ENCODE measurements at regions not wholly inside any gene's neighbourhood (a gene's known extent, or its start where the extent isn't known, plus 50 kb on each side); places are given as distances from the start of the nearest gene placed in this dataset.

DNA sequence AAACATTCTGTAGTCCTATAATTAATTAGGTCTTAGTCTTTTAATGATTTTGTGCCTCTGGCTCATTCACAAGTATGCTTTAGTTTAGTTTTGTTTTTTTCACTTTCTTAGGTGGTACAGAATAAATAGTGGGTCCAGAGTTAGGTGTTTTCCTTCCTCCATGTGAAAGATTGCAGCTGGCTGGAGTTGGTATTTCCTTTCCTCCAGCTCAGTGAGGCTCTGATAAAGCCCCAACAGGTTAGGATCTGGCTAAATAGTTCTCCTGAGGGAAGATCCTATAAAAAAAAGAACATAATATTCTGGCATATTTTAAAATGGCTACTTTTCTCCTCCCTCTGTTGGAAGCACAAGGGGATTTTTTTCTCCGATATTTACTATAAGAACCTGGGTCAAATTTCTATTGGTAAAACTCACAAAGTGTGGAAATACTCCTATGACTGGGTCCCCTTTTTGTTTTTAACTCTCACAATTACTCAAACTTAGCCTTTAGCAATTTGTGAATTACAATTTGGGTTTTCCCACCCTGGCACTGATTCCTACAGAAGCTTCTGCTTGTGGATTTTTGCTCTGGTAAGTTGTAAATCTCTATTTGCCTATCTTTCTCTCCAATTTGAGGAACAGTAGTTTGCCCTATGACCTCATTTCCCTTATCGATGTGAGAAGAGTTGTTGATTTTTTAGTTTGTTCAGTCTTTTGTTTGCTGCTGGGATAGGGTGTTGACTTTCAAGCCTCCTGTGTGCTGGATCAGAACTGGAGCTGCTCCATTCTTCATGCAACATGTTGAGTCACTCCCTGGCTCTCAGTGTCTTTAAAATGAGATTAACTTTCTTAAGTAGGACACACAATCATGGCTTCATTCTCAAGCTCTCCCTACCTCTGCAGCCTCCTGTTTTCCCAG is 500.9 kb downstream of the RNF144A start:
- Mint-ChIP-seq H3K27me3 (ENCODE audit: low read depth) (no peaks in the 10 kb centered on the region), H3K4me3 (no peak overlapping the region), H3K9me3 (peaks cover 3% of the 10 kb centered on the region), H3K4me1 (ENCODE audit: low read depth) (no peaks in the 10 kb centered on the region), H3K36me3 (ENCODE audit: low read depth) (no peaks in the 10 kb centered on the region), H3K27ac (no peak overlapping the region)
- intact Hi-C loops (cut with micrococcal nuclease) = no loop called here
- DNase-seq = no peak
- CTCF ChIA-PET = interaction anchor here (2.2 kb wide), 1 partner anchor 10 kb away, joined by 8 read pairs; no protein-coding TSS in a partner anchor

GRCh38 chr2:7419186-7419585 is 502.0 kb downstream of the RNF144A start:
- Mint-ChIP-seq H3K27me3 (ENCODE audit: low read depth) (no peaks in the 10 kb centered on the region), H3K4me1 (ENCODE audit: low read depth) (no peaks in the 10 kb centered on the region), H3K9me3 (peaks cover 3% of the 10 kb centered on the region), H3K36me3 (ENCODE audit: low read depth) (no peaks in the 10 kb centered on the region), H3K27ac (no peak overlapping the region), H3K4me3 (no peak overlapping the region)
- intact Hi-C loops (cut with micrococcal nuclease) = no loop called here
- no peak for DNase-seq
- CTCF ChIA-PET = interaction anchor here (2.2 kb wide), 1 partner anchor 9 kb away, joined by 8 read pairs; no protein-coding TSS in a partner anchor

DNA sequence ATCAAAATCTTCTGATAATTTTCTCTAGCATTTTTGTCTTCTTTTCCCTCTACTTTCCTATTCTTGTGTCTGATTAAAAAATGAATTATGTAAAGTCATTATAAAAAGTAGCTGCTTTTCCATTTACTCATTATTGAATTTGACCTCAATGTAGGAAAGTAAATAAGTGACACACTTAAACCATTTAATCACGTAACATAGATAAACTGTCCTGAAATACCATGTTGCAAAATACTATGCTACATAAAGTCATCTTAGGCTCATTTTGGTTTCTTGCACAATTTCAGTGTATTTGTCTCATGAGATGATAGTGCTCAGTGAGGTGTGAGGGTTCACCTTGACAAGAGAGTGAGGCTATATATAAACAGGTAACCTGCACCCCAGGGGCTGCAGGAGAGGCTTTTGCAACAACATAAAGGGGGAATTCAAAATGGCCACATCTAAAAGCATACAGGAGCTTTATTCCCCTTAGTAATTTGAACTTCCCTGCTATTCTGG is 502.7 kb downstream of the RNF144A start:
- H3K4me1 Mint-ChIP-seq (ENCODE audit: low read depth) = no peaks in the 10 kb centered on the region
- no peaks in the 10 kb centered on the region for H3K27me3 Mint-ChIP-seq (ENCODE audit: low read depth)
- intact Hi-C loops (cut with micrococcal nuclease) = no loop called here

GRCh38 chr2:7420530-7420929 is 503.3 kb downstream of the RNF144A start:
- Mint-ChIP-seq H3K9me3 (peaks cover 3% of the 10 kb centered on the region), H3K36me3 (ENCODE audit: low read depth) (no peaks in the 10 kb centered on the region), H3K27ac (no peak overlapping the region), H3K4me3 (no peak overlapping the region), H3K4me1 (ENCODE audit: low read depth) (no peaks in the 10 kb centered on the region), H3K27me3 (ENCODE audit: low read depth) (no peaks in the 10 kb centered on the region)
- CTCF ChIA-PET = interaction anchor here (0.8 to 1.3 kb wide), 3 partner anchors 214 to 254 kb away, joined by 3 read pairs; no protein-coding TSS in a partner anchor
- intact Hi-C loops (cut with micrococcal nuclease) = no loop called here
- no peak for DNase-seq

More for the DNA sequence above, 502.7 kb downstream of the RNF144A start:
- no peaks in the 10 kb centered on the region for H3K36me3 Mint-ChIP-seq (ENCODE audit: low read depth)
- DNase-seq = no peak
- CTCF ChIA-PET = interaction anchor here (0.8 to 1.3 kb wide), 3 partner anchors 214 to 255 kb away, joined by 3 read pairs; no protein-coding TSS in a partner anchor
- H3K27ac Mint-ChIP-seq = no peak overlapping the region
- H3K9me3 Mint-ChIP-seq = peaks cover 3% of the 10 kb centered on the region
- H3K4me3 Mint-ChIP-seq = no peak overlapping the region

DNA sequence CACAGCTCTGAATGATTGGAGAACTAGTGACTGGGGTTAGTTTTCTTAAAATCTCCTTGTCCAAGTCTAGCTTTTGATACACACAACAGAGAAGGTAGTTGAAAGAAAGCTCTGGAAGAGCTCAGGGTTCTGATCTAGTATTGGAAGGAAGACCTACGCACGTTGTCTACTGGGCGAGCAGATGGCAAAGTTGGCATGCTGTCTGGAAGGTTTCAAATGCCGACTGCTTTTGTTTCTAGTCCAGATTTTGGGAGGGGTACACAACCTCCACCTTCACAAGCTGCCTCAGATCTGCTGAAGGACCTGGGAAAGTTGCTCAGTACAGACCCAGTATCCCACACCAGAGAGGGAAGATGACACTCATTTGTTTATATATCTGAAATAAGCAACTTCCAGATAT is 507.3 kb downstream of the RNF144A start:
- CTCF ChIA-PET = interaction anchor here (0.7 to 1.2 kb wide), 3 partner anchors 248 to 826 kb away, joined by 3 to 8 read pairs (median 3); no protein-coding TSS in a partner anchor

DNA sequence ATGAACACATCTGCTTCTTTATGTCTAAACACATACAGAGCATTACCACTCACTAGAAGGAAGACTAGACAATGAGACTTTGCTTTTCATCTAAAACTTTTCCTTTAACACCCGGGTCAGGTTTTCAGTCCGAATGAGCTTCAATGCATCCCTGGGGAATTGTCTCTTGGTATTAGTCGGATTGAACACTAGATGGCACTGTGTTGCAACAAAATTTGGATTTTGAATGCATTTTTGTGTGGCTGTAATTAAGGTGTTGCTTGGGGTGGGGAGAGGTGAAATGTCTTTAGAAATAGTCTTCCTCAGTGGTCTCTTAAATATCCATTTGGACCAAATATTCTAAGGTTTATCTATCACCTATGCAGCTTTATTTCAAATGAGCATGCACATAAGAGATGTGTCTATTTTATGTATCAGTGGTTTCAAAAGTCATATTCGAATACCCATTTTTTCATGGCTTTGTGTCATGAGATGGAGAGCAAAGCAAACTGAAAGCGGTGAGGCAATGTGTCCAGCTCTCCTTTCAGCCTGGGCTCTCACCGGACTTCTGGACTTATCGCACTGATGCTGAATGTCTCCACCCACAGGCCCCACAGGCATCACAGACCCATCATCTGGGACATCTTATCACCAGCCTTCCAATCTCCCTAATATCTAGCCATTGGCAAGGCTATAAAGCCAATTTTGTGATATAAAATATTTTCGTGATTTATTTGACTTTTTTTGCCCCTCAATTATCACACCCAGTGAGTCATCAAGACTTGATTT is 510.3 kb downstream of the RNF144A start:
- Mint-ChIP-seq H3K27ac (no peak overlapping the region), H3K4me3 (no peak overlapping the region), H3K27me3 (ENCODE audit: low read depth) (peaks cover 3% of the 10 kb centered on the region), H3K9me3 (peaks cover 1% of the 10 kb centered on the region), H3K4me1 (ENCODE audit: low read depth) (peaks cover 31% of the 10 kb centered on the region), H3K36me3 (ENCODE audit: low read depth) (peaks cover 1% of the 10 kb centered on the region)
- intact Hi-C loops (cut with micrococcal nuclease) = loop anchor here (1.0 to 5.0 kb wide), 7 partner anchors 245 to 1258 kb away; no protein-coding TSS in a partner anchor
- CTCF ChIA-PET = interaction anchor here (0.7 to 2.7 kb wide), 29 partner anchors 9 to 1257 kb away, joined by 3 to 24 read pairs (median 3); partner anchors contain the start of gene ID2
- DNase-seq = no peak

More for the DNA sequence above, 507.3 kb downstream of the RNF144A start:
- no peaks in the 10 kb centered on the region for H3K36me3 Mint-ChIP-seq (ENCODE audit: low read depth)
- H3K9me3 Mint-ChIP-seq = no peaks in the 10 kb centered on the region
- H3K4me1 Mint-ChIP-seq (ENCODE audit: low read depth) = peaks cover 19% of the 10 kb centered on the region
- no peak for DNase-seq
- intact Hi-C loops (cut with micrococcal nuclease) = no loop called here
- no peak overlapping the region for H3K27ac Mint-ChIP-seq
- H3K27me3 Mint-ChIP-seq (ENCODE audit: low read depth) = peaks cover under 1% of the 10 kb centered on the region
- no peak overlapping the region for H3K4me3 Mint-ChIP-seq

GRCh38 chr2:7428454-7429204 is 511.4 kb downstream of the RNF144A start:
- H3K4me3 Mint-ChIP-seq = peak overlapping the region; percentile 1
- H3K27me3 Mint-ChIP-seq (ENCODE audit: low read depth) = peaks cover 3% of the 10 kb centered on the region
- intact Hi-C loops (cut with micrococcal nuclease) = loop anchor here (2.0 to 5.0 kb wide), 4 partner anchors 312 to 979 kb away; no protein-coding TSS in a partner anchor
- peaks cover 33% of the 10 kb centered on the region for H3K4me1 Mint-ChIP-seq (ENCODE audit: low read depth)
- H3K36me3 Mint-ChIP-seq (ENCODE audit: low read depth) = peaks cover 7% of the 10 kb centered on the region
- CTCF ChIA-PET = interaction anchor here (0.6 to 2.7 kb wide), 24 partner anchors 8 to 1256 kb away, joined by 3 to 24 read pairs (median 3); no protein-coding TSS in a partner anchor
- no peak for DNase-seq
- H3K9me3 Mint-ChIP-seq = peaks cover 6% of the 10 kb centered on the region
- H3K27ac Mint-ChIP-seq = peak overlapping the region; percentile 38

- Mint-ChIP-seq H3K4me3 (peak overlapping the region; percentile 65), H3K9me3 (peaks cover 16% of the 10 kb centered on the region), H3K27ac (peak overlapping the region; percentile 86), H3K4me1 (ENCODE audit: low read depth) (peaks cover 33% of the 10 kb centered on the region), H3K27me3 (ENCODE audit: low read depth) (peaks cover 3% of the 10 kb centered on the region), H3K36me3 (ENCODE audit: low read depth) (peaks cover 14% of the 10 kb centered on the region)
- intact Hi-C loops (cut with micrococcal nuclease) = loop anchor here (1.0 to 10.0 kb wide), 7 partner anchors 138 to 1085 kb away; no protein-coding TSS in a partner anchor
- CTCF ChIA-PET = interaction anchor here (0.7 to 1.0 kb wide), 3 partner anchors 242 to 1214 kb away, joined by 3 to 4 read pairs (median 3); no protein-coding TSS in a partner anchor
- no peak for DNase-seq
Observed at GRCh38 chr2:7429733-7430132, 512.5 kb downstream of the RNF144A start.

DNA sequence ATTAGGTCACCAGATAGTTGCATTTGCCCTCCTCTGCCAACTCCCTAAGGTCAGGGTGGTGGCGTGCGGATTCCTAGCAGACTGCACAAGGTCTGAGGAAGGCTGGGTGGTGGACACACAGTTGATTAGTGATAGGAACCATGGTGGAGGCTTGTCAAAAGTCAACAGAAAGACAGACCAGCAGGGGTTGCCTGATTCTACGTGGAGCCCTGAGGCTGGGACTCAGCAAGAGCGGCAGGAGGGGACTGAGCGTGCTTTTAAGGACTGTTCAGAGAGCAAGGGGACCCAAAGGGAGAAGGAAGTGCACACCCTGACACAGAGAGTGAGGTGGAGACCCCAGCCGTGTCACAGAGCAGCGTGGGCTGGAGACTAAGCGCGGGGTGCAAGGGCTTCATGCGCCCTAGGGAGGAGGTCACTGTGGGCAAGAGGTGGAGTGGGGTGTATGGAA is 513.2 kb downstream of the RNF144A start:
- Mint-ChIP-seq H3K27ac (peak overlapping the region; percentile 86), H3K4me1 (ENCODE audit: low read depth) (peaks cover 37% of the 10 kb centered on the region), H3K4me3 (peak overlapping the region; percentile 65), H3K9me3 (peaks cover 17% of the 10 kb centered on the region), H3K27me3 (ENCODE audit: low read depth) (peaks cover 3% of the 10 kb centered on the region), H3K36me3 (ENCODE audit: low read depth) (peaks cover 14% of the 10 kb centered on the region)
- no peak for DNase-seq
- CTCF ChIA-PET = no interaction called here
- intact Hi-C loops (cut with micrococcal nuclease) = loop anchor here (1.0 to 10.0 kb wide), 3 partner anchors 137 to 1084 kb away; no protein-coding TSS in a partner anchor

DNA sequence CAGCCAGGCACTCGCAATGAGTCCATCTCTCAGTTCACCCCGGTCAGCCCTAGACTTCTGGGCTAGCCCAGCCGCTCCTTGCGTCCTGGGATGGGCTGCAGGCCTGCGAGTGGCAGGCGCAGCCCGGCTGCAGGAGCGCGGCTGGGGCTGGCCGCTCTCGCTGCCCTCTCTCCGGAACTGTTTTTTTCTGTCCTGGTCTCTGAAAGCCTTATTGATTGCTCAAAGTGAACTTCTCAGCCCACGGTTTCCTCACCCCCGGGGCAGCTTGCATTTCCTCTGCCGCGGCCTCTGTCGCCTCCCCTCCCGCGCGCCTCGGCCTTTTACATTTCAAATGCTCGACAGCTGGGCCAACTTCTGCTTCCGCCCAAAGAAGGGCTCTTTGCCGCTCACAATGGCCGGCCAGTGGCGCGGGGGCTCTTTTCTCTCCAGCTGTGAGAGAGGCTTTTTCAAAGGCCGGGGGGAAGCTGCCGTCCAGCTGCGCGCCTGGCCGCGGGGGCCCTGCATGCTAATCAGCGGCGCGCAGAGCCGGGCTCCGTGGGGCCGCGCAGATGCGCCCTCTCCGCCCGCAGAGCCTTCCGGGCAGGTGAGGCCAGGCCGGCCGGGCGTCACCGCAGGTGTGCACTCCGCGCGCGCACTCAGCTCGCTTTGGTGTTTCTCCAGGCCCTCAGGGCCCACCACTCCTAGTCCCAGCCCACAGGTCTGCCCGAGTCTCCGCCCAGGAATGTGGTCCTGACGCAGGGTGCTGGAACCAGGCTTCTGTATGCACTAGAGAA is 513.8 kb downstream of the RNF144A start:
- peak; percentile 54 for DNase-seq
- Mint-ChIP-seq H3K4me1 (ENCODE audit: low read depth) (peaks cover 43% of the 10 kb centered on the region), H3K9me3 (peaks cover 17% of the 10 kb centered on the region), H3K36me3 (ENCODE audit: low read depth) (peaks cover 14% of the 10 kb centered on the region), H3K27me3 (ENCODE audit: low read depth) (peaks cover 3% of the 10 kb centered on the region), H3K27ac (peak overlapping the region; percentile 86), H3K4me3 (peak overlapping the region; percentile 65)
- CTCF ChIA-PET = no interaction called here
- intact Hi-C loops (cut with micrococcal nuclease) = loop anchor here (1.0 to 10.0 kb wide), 3 partner anchors 136 to 1084 kb away; no protein-coding TSS in a partner anchor

Measured in activated naive CD4-positive, alpha-beta T cell treated with anti-CD3 and anti-CD28 coated beads for 36 hours (primary cell).